HCT116 (cell line): ENCODE measurements at regions not wholly inside any gene's neighbourhood (a gene's known extent, or its start where the extent isn't known, plus 50 kb on each side); places are given as distances from the start of the nearest gene placed in this dataset.
A peak's percentile ranks its signal among the peaks of the same experiment; 100 is the strongest.

ENCODE experiments used
- ATAC-seq: fragments of 200-7000 bp; cut with Tn5 transposase; 2 replicates; pipeline ENCODE4 v1.9.1; 2020; ENCODE audit warnings: mild to moderate bottlenecking, moderate library complexity
- BruUV-seq: library from RNA; stranded (reverse); fragments of 400-500 nt; replicated peaks from 2 replicates; lab custom pipeline; 2021; lab: Mats Ljungman, UMichigan
- CTCF ChIA-PET: fragments of 300-600 bp; sonication (Branson Sonifier 250); formaldehyde crosslinking; loops from one replicate; lab custom pipeline; 2021; ENCODE audit warnings: antibody characterized with exemption; lab: Charles Lee
- POLR2A ChIA-PET: fragments of 300-600, 350-600 bp; sonication (Branson Sonifier 250); formaldehyde crosslinking; loops from one replicate; lab custom pipeline; 2021; ENCODE audit warnings: antibody characterized with exemption; lab: Charles Lee
- RAD21 ChIA-PET, 2 experiments: fragments of 300-600 bp; sonication (Branson Sonifier 250); formaldehyde crosslinking; loops; one replicate each; lab custom pipeline; 2023; ENCODE audit warnings: low total read pairs in 2 of 2; ENCODE audit not compliant: uncharacterized antibody in 2 of 2, unreplicated experiment in 2 of 2, low non-redundant PET in 1 of 2; lab: Charles Lee
- DNase-seq: peaks from one replicate; pipeline ENCODE4 v3.0.0-alpha.2; 2010; ENCODE audit warnings: low read depth, low spot score
- H2AFZ ChIP-seq: fragments of 200-600 bp; shearing (Covaris generic), sonication (generic); 2 replicates; pipeline ENCODE4 v1.6.1; 2017; ENCODE audit warnings: low read depth, mixed run types, mixed read lengths, antibody characterized with exemption, low read length; ENCODE audit not compliant: poor library complexity, severe bottlenecking
- H3K27ac ChIP-seq: 2 replicates; pipeline ENCODE4 v1.5.1; 2012; ENCODE audit warnings: low read depth, low read length
- H3K27me3 ChIP-seq: fragments of 200-600 bp; sonication (generic); 2 replicates; pipeline ENCODE4 v1.6.1; 2016; ENCODE audit warnings: mixed run types, low read length, mixed read lengths; ENCODE audit not compliant: insufficient read depth
- H3K36me3 ChIP-seq, 2 experiments: fragments of 200-500 bp in 1 of 2; fragments of 200-600 bp in 1 of 2; sonication (Bioruptor generic) in 1 of 2; sonication (generic) in 1 of 2; 2 replicates each; pipeline versions ENCODE4 v1.5.1 to v1.6.1; 2014 to 2016; ENCODE audit warnings: low read length in 2 of 2, inconsistent platforms in 1 of 2, mixed read lengths in 1 of 2, mixed run types in 1 of 2; ENCODE audit not compliant: insufficient read depth in 2 of 2, control insufficient read depth in 1 of 2
- H3K4me1 ChIP-seq, 2 experiments: fragments of 200-600 bp in 1 of 2; sonication (generic) in 1 of 2; 2 replicates each; pipeline versions ENCODE4 v1.5.1 to v1.6.1; 2012 to 2017; ENCODE audit warnings: low read length in 2 of 2, inconsistent platforms in 1 of 2, mild to moderate bottlenecking in 1 of 2, mixed read lengths in 1 of 2, mixed run types in 1 of 2, moderate library complexity in 1 of 2; ENCODE audit not compliant: insufficient read depth in 2 of 2, control insufficient read depth in 1 of 2
- H3K4me2 ChIP-seq: fragments of 200-600 bp; sonication (generic); 2 replicates; pipeline ENCODE4 v1.6.1; 2017; ENCODE audit warnings: mixed run types, low read length, mixed read lengths
- H3K4me3 ChIP-seq, 2 experiments: fragments of 200-600 bp in 1 of 2; sonication (generic) in 1 of 2; replicated peaks in 1 of 2; 2 replicates each; pipeline ENCODE4 v1.5.1; 2011 to 2016; ENCODE audit warnings: low read length in 2 of 2, control low read depth in 1 of 2, low read depth in 1 of 2, mild to moderate bottlenecking in 1 of 2, mixed read lengths in 1 of 2, mixed run types in 1 of 2
- H3K79me2 ChIP-seq: fragments of 200-600 bp; sonication (generic); 2 replicates; pipeline ENCODE4 v1.6.1; 2017; ENCODE audit warnings: mild to moderate bottlenecking, mixed run types, low read length, moderate library complexity, mixed read lengths; ENCODE audit not compliant: insufficient read depth
- H3K9ac ChIP-seq: fragments of 200-600 bp; sonication (generic); 2 replicates; pipeline ENCODE4 v1.6.1; 2016; ENCODE audit warnings: low read length, mixed read lengths
- H3K9me2 ChIP-seq: fragments of 200-600 bp; sonication (generic), shearing (Covaris generic); 2 replicates; pipeline ENCODE4 v1.6.1; 2017; ENCODE audit warnings: mixed run types, mild to moderate bottlenecking, moderate library complexity; ENCODE audit not compliant: insufficient read depth
- H3K9me3 ChIP-seq, 2 experiments: fragments of 200-500 bp in 1 of 2; fragments of 200-600 bp in 1 of 2; sonication (Bioruptor generic) in 1 of 2; sonication (generic) in 1 of 2; 2 replicates each; pipeline ENCODE4 v1.6.1; 2014 to 2017; ENCODE audit warnings: low read length in 2 of 2, mixed read lengths in 2 of 2, inconsistent platforms in 1 of 2, low read depth in 1 of 2, mild to moderate bottlenecking in 1 of 2, mixed run types in 1 of 2, moderate library complexity in 1 of 2; ENCODE audit not compliant: control insufficient read depth in 1 of 2, insufficient read depth in 1 of 2
- H4K20me1 ChIP-seq: fragments of 200-600 bp; sonication (generic), shearing (Covaris generic); 2 replicates; pipeline ENCODE4 v1.6.1; 2017; ENCODE audit warnings: mixed run types, mild to moderate bottlenecking, moderate library complexity; ENCODE audit not compliant: insufficient read depth
- ATF3 ChIP-seq: IDR thresholded peaks from 2 replicates; pipeline ENCODE4 v1.6.1; 2012
- EGR1 ChIP-seq: IDR thresholded peaks from 2 replicates; pipeline ENCODE4 v1.6.1; 2012; ENCODE audit warnings: low read depth
- FOSL1 ChIP-seq: IDR thresholded peaks from 2 replicates; pipeline ENCODE4 v1.6.1; 2012; ENCODE audit warnings: low read depth
- RAD21 ChIP-seq: IDR thresholded peaks from 2 replicates; pipeline ENCODE4 v1.6.1; 2012; ENCODE audit warnings: low read depth, mild to moderate bottlenecking
- SIN3A ChIP-seq: IDR thresholded peaks from 2 replicates; pipeline ENCODE4 v1.6.1; 2012; ENCODE audit warnings: low read depth
- SRF ChIP-seq: IDR thresholded peaks from 2 replicates; pipeline ENCODE4 v1.6.1; 2012; ENCODE audit warnings: low read depth
- ZBTB33 ChIP-seq: IDR thresholded peaks from 2 replicates; pipeline ENCODE4 v1.6.1; 2011; ENCODE audit warnings: mild to moderate bottlenecking, low read length, moderate library complexity; ENCODE audit not compliant: insufficient replicate concordance; ENCODE audit errors: extremely low read depth
- intact Hi-C: fragments of 100-400 bp; cut with micrococcal nuclease; formaldehyde crosslinking; loops from 2 replicates; pipeline ENCODE4 v1.10.0; 2022
- TF ChIP-seq, protein P1 (sequence below): IDR thresholded peaks from 2 replicates; pipeline ENCODE4 v1.6.1; 2012; ENCODE audit warnings: low read depth

DNA sequence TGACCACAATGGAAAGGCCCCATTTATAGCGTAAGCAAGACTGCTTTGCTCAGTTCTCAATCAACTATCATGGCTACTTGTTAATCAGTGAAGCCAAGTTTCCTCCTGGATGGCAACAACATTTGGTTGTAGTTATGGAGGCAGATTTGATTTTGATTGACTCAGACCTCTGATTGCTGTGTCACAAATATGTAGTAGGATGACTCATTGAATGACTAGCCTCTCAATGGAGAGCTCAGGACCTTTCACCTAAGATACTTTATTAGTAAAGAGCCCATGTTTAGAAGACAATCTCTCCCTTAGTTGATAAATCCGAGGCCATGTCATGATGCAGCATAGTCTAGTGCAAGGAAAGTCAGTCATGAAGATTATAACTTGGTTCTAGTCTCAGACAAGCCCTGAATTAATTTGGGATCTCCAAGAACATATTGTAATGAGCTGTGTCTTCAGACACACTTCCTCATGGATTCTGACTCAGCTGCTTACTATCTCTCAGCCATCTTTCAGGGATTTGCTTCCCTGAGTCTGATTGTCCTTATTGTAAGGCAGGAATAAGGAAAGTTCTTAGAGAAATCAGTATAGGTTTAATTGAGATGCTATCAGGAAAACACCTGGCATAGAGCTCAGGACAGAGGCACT lies 397.4 kb upstream of the TMCO5A start:
- no peak overlapping the region for H3K27ac ChIP-seq
- ChIA-PET CTCF (no interaction called here), RAD21 (no interaction called here)

DNA sequence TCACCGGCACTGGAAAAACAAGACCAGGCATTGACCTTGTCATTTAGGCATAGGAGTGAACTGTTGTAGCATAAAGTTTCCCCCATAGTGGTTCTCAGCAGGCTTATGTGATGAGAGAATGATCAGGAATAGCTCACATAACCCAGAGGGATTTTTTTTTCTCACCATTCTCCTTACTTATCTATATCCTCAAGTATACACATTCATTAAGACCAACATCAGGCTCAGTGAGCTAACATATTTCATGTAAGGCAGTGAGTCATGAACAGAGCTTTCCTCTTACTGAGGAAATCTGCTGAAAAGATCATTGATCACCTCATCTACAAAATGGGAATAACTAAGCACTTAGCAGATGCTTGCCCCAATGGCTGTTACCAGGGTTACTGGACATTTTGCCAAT lies 396.6 kb upstream of the TMCO5A start:
- TF ChIP-seq RAD21, result no peak
- no peak for TF ChIP-seq SRF
- TF ChIP-seq SIN3A, result no peak
- no peak for TF ChIP-seq ZBTB33
- no peak for TF ChIP-seq ATF3
- no peak for TF ChIP-seq EGR1
- intact Hi-C loops, result no loop called here
- no TSS peak for BruUV-seq
- H3K27me3 ChIP-seq, result no peaks in the 10 kb centered on the region
- no peak overlapping the region for H3K4me2 ChIP-seq
- H3K4me3 ChIP-seq, result no peak overlapping the region
- no peaks in the 10 kb centered on the region for H3K9me2 ChIP-seq
- ChIA-PET POLR2A (no interaction called here), CTCF (no interaction called here), RAD21 (no interaction called here)
- H3K9me3 ChIP-seq, result no peaks in the 10 kb centered on the region
- peaks cover 0 to 10% of the 10 kb centered on the region in 2 experiments; a peak in 1 of 4 replicates for H3K4me1 ChIP-seq
- no peak for ATAC-seq
- H3K36me3 ChIP-seq, result no peaks in the 10 kb centered on the region
- no peaks in the 10 kb centered on the region for H3K79me2 ChIP-seq
- H2AFZ ChIP-seq, result no peak overlapping the region
- DNase-seq, result no peak
- H4K20me1 ChIP-seq, result no peaks in the 10 kb centered on the region
- no peak overlapping the region for H3K9ac ChIP-seq
- no peak overlapping the region for H3K27ac ChIP-seq

More for the DNA sequence above, 397.4 kb upstream of the TMCO5A start:
- H3K27me3 ChIP-seq, result no peaks in the 10 kb centered on the region
- no peak overlapping the region for H3K9ac ChIP-seq
- H3K9me2 ChIP-seq, result no peaks in the 10 kb centered on the region
- no peaks in the 10 kb centered on the region for H3K36me3 ChIP-seq
- H3K9me3 ChIP-seq, result no peaks in the 10 kb centered on the region
- TF ChIP-seq FOSL1, result peak; percentile 17; the same call in 1 of the 2 replicates
- TF ChIP-seq, protein P1, sequence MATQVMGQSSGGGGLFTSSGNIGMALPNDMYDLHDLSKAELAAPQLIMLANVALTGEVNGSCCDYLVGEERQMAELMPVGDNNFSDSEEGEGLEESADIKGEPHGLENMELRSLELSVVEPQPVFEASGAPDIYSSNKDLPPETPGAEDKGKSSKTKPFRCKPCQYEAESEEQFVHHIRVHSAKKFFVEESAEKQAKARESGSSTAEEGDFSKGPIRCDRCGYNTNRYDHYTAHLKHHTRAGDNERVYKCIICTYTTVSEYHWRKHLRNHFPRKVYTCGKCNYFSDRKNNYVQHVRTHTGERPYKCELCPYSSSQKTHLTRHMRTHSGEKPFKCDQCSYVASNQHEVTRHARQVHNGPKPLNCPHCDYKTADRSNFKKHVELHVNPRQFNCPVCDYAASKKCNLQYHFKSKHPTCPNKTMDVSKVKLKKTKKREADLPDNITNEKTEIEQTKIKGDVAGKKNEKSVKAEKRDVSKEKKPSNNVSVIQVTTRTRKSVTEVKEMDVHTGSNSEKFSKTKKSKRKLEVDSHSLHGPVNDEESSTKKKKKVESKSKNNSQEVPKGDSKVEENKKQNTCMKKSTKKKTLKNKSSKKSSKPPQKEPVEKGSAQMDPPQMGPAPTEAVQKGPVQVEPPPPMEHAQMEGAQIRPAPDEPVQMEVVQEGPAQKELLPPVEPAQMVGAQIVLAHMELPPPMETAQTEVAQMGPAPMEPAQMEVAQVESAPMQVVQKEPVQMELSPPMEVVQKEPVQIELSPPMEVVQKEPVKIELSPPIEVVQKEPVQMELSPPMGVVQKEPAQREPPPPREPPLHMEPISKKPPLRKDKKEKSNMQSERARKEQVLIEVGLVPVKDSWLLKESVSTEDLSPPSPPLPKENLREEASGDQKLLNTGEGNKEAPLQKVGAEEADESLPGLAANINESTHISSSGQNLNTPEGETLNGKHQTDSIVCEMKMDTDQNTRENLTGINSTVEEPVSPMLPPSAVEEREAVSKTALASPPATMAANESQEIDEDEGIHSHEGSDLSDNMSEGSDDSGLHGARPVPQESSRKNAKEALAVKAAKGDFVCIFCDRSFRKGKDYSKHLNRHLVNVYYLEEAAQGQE, result no peak
- H3K79me2 ChIP-seq, result no peaks in the 10 kb centered on the region
- intact Hi-C loops, result no loop called here
- peaks cover 0 to 10% of the 10 kb centered on the region in 2 experiments; a peak in 1 of 4 replicates for H3K4me1 ChIP-seq
- no peak for DNase-seq
- BruUV-seq, result no TSS peak
- peak overlapping the region; percentile 35 for H3K4me2 ChIP-seq
- ATAC-seq, result no peak
- H4K20me1 ChIP-seq, result no peaks in the 10 kb centered on the region
- POLR2A ChIA-PET, result no interaction called here
- H2AFZ ChIP-seq, result no peak overlapping the region
- H3K4me3 ChIP-seq, result no peak overlapping the region
